NOMO-1 treated with dmso at 0.1 percent for 144 hours (cell line): ENCODE measurements at regions not wholly inside any gene's neighbourhood (a gene's known extent, or its start where the extent isn't known, plus 50 kb on each side); places are given as distances from the start of the nearest gene placed in this dataset.

Experiments used
- DNase-seq: peaks from one replicate; lab custom pipeline; 2025; ENCODE audit not compliant: unreplicated experiment; lab: John Stamatoyannopoulos, UW

DNA sequence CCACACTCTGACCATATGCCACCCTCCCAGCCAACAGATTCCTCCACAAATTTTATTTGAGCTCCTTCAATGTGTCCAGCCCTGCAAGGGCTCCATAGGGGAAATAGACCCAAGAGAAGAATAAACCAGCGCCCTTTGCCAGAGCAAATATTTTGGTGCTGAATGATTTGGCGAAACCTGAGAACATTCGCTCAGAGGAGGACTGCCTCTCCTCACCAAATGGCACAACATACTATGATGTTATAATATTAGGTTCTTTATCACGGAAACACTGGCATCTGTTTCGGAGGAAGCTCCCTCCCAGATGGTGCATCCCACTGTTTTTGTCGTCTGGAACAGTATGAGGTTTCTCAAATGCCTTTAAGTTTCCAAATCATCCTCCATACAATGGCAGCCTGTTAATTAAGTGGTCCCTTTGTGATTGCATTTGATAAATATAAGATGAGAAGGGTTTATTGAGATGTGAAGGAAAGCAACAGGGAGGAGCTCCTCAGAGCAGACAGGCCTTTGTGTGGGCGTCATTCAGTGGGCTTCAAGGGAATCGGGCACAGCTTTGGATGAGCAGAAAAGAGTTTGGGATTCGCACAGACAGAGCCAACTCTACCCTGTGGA lies 139.1 kb upstream of the ADRA1B start:
- DNase-seq = no peak

DNA sequence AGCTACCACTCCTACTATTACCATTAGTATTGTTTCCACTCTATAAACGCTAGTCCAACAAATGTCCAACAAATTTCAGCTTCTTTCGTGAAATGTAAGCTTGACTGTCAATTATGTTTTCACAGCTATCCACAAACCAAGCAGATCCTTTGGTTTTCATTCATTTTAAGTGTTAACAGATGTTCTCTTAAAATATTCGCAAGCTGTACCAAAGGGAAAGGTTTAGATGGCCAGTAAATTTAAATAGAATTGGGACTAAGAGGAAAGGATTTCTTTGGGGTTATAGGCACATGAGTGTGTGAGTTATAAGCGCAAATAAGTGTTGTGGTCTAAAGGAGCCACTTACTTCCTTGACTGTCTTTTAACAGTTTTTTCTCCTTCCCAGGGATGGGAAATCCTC lies 136.8 kb upstream of the ADRA1B start:
- no peak for DNase-seq

DNA sequence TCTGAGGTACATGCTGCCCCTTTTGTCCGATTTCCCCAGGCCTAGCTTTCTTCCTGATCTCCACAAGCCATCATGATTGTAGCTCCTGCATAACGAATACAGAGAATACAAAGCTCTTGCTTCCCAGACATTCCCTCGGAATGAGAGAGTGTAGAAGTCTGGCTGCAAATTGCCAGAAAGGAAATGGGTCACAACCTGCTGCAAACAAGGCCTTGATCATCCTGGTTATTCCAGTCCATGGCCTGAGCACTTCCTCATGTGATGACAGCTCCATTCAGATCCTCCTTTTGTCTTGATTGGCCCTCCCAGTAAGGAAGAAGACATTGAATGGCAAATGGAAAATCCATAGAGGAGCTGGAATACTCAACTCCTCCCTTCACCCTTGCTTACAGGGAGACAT lies 136.0 kb upstream of the ADRA1B start:
- DNase-seq = no peak

DNA sequence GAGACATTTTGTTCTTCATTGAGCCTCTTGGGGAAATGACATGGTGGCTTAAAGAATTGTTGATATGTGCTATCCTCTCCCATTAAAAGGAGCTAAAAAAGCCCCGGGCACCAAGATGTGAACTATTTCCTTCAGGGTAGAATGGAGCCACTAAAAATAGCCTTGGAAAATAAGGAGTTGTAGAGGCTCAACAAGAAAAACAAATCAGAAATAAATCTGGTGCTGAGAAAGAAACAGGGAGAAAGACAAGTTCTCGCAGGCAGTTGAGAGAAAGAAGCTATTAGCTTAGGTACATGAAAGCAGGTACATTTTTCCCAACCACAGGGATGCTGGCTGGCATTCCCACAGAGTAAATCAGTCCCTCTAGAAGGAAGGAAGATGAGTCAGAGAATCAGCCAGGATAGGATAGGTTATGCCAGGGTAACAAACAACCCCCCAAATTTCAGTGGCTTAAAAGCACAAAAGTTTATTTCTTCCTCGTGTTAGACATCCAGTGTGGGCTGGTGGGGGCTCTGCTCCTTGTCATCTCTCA lies 134.6 kb upstream of the ADRA1B start:
- no peak for DNase-seq

DNA sequence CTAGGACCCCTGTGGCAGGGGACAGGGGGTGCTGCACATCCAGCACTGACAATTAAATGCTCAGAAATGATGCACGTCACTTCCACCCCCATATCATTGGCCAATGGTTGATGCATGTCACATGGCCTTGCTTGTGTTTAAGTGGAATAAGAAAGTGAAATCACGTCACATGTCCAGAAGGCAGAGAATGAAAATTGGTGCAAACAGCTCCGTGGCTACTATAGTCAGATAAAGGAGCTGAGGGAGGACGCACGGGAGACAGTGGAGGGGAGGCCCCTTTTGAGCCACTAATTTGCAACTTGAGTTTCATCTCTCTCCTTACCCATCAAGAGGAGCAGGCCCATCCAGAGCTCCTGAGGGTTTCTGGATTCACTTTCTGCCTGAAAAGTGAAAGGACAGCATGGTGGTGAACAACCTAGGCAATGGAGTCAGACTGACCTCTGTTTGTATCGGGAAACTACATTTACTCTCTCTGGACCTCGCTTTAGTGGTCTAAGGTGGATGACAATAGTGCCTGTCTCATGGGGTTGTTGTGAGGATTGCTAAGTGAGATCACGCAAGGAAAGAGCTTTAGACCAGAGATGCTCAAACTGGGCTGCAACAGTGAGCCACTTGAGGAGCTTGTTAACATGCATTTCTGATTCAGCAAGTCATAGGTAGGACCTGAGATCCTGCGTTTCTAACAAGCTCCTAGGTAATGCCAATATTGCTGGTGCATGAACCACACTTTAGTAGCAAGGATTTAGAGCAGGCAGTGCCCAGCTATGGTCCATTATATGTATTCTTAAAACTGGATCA lies 133.9 kb upstream of the ADRA1B start:
- no peak for DNase-seq

DNA sequence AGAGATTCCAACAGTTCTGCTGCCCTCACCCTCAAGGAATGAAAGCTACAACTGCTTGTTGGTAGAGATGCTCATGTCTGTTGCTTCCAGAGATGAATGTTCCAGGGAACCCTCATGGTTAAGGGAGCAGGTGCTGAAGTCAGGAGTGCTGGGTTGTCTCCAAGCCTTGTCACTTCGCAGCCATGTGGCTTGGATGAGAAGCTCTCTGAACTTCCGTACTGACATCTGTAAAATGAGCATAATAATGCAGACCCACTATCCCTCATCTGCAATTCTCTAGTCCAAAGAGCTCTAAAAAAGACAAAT lies 133.3 kb upstream of the ADRA1B start:
- DNase-seq = no peak

DNA sequence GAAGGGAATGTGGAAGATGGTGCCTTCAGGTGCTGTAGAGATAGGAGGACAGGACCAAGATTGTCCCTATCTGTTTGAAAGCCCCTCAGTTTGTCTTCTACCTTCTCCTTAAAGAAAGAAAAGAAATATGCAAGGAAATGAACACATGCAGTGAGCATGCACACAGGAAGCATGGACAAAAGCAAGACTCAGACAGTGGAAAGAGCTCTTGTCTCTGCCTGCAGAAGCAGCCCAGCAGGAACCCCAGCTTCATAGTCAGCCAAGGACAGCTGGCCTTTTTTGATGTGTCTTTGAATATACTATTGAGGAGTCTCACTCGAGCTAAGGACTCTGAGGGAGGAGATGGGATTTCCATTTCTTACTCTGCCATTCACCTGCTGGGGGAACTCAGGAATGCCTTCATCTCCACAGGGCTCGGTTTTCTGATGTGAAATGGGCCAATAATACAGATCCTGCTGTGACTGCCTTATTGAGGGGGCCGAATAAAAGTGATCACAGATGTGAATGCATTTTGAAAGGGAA lies 132.5 kb upstream of the ADRA1B start:
- DNase-seq = no peak

DNA sequence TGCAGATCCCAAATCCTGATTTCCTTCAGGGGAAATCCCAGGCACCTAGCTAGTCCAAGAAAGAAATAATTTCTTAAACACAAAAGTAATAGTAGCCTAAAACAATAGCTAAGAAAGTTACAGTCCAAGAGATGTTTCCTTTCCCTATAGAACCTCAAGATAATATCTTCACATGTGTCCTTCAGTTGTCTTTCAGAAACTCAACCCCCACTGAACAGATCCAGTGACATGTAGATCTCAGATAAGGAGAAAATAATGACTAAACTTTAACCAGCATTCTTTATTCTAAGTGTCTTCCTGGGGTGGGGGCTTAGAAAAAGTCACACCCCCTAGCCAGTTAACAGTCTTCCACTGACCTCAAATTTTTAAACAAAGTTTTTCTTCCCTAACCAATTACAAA lies 131.3 kb upstream of the ADRA1B start:
- DNase-seq = no peak

DNA sequence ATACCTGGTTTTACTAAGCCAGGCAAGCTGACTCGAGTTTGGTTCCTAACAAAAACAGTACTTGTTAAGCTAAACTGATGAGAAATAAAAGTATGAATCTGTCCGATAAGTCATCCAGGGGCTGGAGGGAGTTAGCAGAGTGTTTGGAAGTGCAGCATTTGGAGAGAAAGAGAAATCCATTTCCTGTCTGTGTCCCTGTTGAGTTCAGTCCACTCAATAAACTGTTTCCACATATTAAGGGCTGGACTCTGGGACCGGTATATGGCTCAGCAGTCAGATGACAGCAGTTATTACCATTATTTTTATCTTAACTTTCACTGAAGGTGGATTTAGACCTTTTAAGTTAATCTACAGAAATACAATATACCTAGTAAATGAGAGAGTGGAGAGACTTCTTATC lies 130.6 kb upstream of the ADRA1B start:
- DNase-seq = no peak

DNA sequence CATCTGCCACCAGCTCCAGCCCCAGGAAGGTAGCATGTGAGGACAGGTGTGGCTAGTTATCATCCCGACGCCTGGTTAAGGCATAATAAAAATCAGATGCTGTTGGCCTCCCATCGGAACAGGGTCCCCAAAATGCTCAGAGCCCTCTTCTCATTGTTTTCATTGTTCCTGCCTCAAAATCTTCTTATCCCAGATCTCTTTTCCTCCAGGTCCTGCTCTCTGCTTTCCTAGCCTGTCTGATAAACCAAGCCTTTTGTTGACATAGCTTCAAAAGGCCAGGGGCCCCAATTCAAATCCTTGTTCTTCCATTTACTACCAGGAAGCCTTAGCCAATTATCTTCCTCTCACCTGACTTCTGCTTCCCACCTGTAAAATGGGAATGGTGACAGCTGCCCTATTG lies 130.1 kb upstream of the ADRA1B start:
- DNase-seq = no peak

DNA sequence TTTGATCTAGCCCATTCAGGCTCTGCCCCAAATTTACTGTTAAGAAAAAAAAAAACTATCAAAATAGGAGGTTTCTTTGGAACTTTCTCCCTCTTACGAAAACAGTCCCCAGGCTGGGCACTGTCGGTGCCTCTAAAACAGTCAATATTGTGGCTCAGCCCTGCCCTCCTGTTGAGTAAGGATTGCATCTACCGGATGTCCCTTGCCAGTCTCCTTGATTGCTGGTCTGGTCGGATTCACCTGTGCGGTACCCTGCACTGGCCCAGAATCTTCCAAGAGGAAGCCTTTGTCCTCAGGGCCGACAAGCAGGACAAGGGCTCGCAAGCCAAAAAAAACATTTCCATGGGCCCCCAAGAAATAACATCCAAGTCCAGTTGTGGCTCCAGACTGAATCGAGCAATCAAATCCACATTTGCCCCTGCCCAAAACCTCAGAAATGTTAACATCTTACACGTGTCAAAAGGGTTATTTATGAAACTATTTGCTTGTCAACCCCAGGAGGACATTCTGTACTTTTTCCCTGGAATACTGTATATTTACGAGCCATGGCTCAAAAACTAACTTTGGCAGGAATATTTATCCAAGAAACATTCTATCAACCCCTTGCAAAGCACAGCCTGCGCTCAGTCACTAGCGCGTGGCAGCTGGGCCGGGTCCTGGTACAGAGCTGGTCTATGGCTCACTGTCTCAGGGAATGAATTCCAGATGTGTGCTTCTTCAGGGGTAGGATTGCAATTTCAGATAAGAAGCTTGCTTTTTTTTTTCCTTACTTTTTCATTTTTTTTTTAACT lies 129.2 kb upstream of the ADRA1B start:
- DNase-seq = no peak

DNA sequence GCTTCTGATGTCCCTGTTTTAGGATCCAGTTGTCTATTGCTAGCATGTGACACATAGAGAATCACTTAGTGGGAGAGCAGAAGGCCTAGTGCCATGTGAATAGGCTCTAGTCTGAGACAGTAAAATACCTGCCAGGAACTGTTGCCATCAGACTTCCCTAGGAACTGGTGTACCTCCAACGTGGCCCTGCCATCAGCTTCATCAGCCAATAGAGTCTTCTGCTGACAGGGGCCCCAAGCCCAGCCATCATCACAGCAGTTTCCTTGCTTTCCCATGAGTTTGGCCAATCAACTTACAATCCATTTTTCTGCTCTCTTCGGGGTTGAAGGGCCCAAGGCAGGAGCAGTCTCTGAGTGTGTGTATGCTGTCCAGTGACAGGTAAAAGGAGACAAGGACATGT lies 128.4 kb upstream of the ADRA1B start:
- no peak for DNase-seq

DNA sequence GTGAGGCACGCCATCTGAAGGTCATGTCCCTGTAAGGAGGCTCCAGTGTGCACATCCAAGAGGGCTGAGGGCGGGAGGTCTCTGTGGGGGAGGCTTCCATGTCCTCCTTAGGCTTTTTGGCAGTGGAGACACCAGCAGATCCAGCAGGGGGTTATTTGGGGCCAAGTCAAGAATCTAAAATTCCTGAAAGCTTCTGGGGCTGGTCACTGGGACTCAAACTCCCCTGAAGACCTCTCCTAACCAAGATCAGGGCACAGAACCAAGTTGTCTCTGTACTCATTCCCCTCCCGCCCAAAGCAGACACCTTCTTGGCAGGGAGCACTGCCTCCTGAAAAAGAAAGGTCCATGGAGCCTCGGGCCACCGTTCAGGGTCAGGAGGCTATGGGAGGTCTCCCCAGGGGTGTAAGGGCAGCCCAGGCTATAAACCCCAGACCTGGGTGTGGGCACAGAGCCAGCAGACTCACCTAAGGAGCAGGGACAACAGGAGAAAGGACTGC lies 127.4 kb upstream of the ADRA1B start:
- no peak for DNase-seq

DNA sequence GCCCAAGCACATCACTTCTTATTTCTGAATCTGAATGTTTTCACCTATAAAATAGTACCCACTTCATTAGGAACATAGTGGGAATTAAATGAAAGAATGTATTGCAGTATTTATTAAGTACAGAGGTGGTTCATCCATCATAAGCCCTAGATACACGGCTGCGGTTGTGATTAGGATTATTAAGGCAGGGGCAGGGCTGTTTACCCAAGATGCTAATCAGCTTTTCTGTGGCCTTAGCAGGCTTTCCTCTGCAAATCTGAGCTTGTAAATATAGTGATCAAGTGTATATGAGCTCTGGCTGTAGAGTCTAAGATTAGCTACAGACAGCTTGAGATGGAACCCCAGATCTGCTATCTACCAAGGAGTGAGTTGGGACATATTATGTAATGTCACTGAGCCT lies 124.1 kb upstream of the ADRA1B start:
- DNase-seq = no peak

DNA sequence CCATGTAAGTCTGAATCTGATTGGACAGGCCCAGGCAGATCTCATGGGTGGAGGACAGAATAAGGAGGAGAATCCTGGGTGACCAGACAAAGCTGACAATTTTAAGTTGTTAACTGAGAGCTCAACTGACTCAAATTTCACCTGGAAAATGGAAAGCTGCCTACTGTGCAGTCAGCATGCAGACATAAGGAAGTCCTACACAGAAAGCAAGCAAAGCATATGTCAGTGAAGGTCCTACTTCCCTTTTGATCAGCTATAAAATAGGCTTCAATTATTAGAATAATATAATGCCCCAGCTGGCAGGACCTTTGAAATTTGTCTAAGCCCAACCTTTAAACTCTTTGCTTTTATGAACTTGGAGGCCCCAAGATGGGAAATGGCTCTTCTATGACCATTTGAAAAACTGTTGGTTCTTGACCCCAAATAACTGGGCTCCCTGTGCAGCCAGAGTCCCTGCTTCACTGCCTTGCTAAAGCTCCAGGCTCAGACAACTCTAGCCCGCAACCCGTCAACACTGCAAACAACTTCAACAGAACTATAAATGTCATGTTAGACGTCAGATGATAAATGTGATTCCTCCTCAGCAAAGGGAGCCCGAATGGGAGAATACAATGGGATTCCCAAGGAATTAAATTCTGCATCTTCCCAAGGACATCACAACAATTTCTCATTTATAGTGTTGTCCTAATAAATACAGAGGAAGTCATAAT lies 118.9 kb upstream of the ADRA1B start:
- DNase-seq = no peak

DNA sequence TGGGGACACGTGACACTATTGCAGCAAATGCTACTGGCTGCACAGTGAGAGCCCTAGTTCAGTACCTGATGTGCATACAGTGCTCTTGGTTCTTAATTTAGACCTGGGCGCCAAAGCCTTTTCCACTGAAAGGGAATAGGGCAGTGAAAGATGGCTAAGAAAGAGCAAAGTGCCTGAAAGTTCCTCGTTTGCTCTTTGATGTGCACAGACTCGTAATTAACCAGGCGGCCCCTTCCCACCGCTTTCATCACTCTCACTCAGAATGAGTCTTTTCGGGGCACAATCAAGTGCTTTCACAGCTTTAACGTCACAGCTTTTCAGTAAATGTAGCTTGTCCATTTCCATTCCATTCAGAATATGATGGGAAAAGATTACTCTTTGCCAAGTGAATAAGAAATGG lies 116.6 kb upstream of the ADRA1B start:
- DNase-seq = no peak

DNA sequence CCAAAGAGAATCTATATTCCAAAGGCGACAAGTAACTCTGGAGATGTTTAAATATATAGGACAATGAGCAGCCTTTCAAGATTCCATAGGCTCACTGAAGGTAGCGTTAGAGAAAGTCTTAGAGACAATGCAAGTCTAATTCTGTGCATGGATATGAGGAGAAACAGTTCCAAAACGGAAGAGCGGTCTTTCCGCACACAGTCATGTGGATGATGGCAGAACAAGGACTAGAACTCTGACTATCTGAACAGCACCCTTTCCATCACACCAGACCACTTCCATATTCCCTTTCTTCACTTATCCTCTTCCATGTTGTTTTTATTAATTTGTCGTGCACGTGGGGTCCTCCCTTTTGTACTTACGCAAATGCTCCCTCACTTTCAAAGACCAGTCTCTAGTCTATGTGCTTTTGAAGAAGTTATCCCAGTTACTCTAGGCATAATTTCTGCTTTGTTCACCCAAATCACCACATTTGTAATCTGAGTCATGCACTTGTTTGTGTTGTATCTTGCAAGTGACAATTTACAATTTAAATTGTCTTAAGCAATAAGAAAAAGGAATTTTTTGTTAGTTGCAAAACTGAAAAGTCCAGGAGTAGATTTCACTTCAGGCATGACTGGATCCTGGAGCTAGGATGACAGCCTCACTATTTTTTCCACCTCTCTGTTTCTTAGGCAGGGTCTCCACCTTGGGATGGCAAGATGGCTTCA lies 116.0 kb upstream of the ADRA1B start:
- no peak for DNase-seq

DNA sequence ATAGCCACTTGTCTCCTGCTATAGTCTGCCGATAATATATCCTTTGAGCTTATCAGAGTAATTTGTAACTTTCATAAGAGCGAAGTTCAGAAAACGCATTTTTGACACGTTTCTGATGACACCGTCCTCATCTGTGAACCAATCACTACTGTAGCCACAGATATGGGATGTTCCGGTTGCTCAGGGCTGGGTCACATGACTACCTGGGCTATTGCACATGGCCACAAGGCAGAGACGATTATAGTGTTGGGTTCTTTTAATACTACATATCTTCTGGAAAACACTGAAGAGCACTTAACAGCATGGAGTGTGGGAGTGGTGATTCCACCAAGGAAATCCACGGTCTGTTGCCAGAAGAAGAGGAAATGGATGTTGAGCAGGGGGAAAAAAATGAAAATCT lies 115.0 kb upstream of the ADRA1B start:
- DNase-seq = no peak

DNA sequence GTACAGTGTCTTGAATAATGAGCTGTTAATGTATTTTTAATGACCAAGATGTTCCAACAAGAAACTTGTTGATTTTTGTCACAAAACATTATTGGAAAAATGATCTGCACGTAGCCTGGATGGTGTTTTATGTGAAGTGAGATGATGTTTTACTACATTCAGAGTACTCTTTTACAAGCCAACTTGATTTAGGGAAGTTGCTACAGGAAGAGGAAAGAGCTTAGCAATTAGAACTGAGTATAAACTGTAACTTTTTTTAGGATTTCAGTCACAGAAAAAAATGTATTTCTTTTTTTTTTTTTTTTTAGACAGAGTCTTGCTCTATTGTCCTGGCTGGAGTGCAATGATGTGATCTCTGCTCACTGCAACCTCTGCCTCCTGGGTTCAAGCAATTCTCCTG lies 113.6 kb upstream of the ADRA1B start:
- peak; percentile 59 for DNase-seq

DNA sequence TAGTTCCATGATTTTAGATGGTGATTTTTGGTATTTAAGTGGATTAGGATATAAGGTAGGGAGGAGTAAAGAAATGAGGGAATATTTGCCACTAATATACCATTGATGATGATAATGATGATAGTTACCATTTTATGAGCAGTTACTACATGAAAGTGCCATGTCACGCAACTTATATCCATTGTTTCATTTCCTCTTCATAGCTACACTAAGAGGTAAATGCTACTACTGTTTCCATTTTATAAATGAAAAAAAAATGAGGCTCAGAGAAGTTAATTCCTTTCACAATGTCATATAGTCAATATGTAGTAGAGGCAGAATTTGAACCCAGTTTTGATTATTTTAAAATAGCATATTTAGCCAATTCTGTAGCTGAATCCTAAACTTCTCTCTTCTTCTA lies 112.2 kb upstream of the ADRA1B start:
- no peak for DNase-seq
